Ammon's horn (tissue), 1 donor: ENCODE measurements at regions not wholly inside any gene's neighbourhood (a gene's known extent, or its start where the extent isn't known, plus 50 kb on each side); places are given as distances from the start of the nearest gene placed in this dataset.
"Not testable (repeated sequence)": the region's sequence is repeated elsewhere in the genome, so short reads cannot be mapped to it uniquely, and the experiment has no call there.

Source experiments
- DNase-seq: peaks from one replicate; pipeline ENCODE4 v3.0.0-alpha.2; 2016; ENCODE audit warnings: low spot score

GRCh38 chr16:29182501-29182900 is 197.6 kb downstream of the LAT start:
- no peak for DNase-seq

- DNase-seq = not testable (repeated sequence)
These were observed 197.1 kb downstream of the LAT start for GRCh38 chr16:29181921-29182411.

GRCh38 chr16:29181254-29181780 is 196.5 kb downstream of the LAT start:
- DNase-seq = not testable (repeated sequence)

- not testable (repeated sequence) for DNase-seq
These were observed 195.4 kb downstream of the LAT start for GRCh38 chr16:29180206-29180600.

GRCh38 chr16:29179401-29180205 is 194.8 kb downstream of the LAT start:
- peak; percentile 50 for DNase-seq

GRCh38 chr16:29177888-29178726 is 193.3 kb downstream of the LAT start:
- DNase-seq = not testable (repeated sequence)

GRCh38 chr16:29177203-29177887 is 192.5 kb downstream of the LAT start:
- not testable (repeated sequence) for DNase-seq

GRCh38 chr16:29176822-29177202 is 192.0 kb downstream of the LAT start:
- DNase-seq = not testable (repeated sequence)

GRCh38 chr16:29176154-29176470 is 191.3 kb downstream of the LAT start:
- DNase-seq = not testable (repeated sequence)

- DNase-seq = not testable (repeated sequence)
These were observed 190.7 kb downstream of the LAT start for GRCh38 chr16:29175411-29176153.

GRCh38 chr16:29173371-29174305 is 188.8 kb downstream of the LAT start:
- DNase-seq = not testable (repeated sequence)

GRCh38 chr16:29172098-29172724 is 187.4 kb downstream of the LAT start:
- not testable (repeated sequence) for DNase-seq

GRCh38 chr16:29171296-29171695 is 186.4 kb downstream of the LAT start:
- DNase-seq = not testable (repeated sequence)

- not testable (repeated sequence) for DNase-seq
These were observed 185.7 kb downstream of the LAT start for GRCh38 chr16:29170393-29171119.

GRCh38 chr16:29169295-29169994 is 184.6 kb downstream of the LAT start:
- not testable (repeated sequence) for DNase-seq

- not testable (repeated sequence) for DNase-seq
These were observed 183.8 kb downstream of the LAT start for GRCh38 chr16:29168515-29169259.

- DNase-seq = not testable (repeated sequence)
These were observed 179.7 kb downstream of the LAT start for GRCh38 chr16:29164442-29165089.
